ENCODE measurements at regions not wholly inside any gene's neighbourhood (a gene's known extent, or its start where the extent isn't known, plus 50 kb on each side); places are given as distances from the start of the nearest gene placed in this dataset.

DNA sequence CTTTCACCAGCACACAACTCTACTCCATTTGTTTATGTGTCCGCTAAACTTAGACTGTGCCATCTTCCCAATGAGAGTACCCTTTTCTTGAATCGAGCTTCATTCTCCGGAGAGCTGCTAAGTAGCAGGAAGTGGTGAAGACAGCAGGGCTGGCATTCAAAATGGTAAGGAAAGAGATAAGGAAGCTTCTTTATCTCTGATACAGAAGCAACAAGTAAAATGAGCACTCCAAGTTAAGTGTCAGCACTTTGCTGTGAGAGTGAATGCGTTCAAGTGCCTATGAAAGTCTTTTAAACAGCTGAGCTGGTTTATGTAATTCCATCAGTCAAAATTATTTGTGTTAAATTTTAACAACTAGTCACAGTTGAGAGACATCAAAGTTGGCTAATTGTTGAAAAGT is 386.8 kb upstream of the PTPRD start:
- no peak for DNase-seq (ENCODE audit: low spot score)

DNA sequence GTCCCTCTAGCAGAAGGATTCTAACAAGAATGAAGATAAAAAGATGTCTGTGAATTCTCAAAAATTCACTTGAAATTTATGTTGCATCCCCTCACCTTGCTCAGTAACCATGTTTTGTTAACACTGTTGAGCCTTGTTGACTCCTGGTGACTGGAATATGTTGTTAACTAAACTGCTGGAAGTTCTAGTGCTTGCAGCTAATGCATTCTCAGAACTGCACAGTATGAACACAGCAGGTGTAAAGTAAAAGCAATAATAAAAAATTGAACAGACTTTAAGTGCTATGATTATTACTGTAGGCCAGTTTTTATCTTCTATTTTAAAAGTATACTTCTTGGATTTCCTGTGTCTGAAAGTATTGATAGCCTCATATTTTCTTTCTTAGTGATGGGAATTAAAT is 388.7 kb upstream of the PTPRD start:
- DNase-seq (ENCODE audit: low spot score) = no peak

DNA sequence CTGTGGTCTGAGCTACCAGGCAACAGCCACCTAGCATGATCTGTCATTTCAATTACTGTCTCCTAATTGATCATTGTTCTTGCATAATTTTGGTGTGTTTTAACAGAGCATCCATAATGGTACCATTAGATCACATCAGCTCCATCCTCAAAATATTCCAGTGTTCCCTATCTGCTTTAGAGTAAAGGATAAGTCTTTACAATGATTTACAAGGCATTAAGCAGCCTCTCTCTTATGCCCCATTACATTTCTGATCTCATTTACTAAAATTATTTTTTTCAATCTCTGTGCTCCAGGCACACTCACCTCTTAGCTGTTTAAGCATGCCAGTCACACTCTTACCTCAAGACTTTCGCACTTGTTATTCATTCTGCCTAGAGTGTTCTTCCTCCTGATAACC is 389.9 kb upstream of the PTPRD start:
- DNase-seq (ENCODE audit: low spot score) = no peak

DNA sequence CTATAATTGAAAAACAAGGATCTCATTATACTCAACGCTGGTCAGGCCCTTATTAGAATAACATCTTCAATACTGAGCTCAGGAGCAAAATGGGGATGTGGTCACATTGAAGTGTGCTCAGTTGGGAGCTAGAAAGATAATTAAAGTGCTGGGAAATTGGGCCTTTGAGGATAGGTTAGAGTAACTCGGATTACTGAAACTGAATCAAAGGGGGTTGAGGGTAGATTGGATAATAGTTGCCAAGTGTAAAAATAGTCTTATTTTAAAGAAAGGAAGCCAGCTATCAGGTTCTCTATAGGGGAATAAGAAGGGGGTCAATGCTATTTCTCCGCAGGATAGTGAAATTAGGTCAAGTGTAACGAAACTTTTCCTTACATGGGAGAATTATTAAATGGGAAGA is 391.0 kb upstream of the PTPRD start:
- DNase-seq (ENCODE audit: low spot score) = no peak

DNA sequence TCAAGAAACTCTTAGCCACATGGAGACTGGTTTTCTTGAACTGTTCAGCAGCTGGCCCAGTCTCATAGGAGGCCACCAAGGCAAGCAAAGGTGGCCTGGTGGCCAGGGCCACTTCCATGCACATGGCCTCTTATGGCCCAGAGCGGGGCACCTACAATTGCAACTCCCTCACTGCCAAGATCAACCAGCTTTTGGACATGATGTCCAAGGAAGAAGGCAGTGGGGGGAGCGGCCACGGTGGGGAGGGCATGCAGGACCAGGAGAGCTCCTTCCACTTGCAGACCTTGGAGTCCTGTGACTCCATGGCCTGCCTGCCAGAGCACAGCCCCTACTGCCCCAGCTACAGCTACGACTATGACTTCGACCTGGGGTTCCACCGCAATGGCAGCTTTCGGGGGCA is 398.9 kb upstream of the PTPRD start:
- DNase-seq (ENCODE audit: low spot score) = no peak

DNA sequence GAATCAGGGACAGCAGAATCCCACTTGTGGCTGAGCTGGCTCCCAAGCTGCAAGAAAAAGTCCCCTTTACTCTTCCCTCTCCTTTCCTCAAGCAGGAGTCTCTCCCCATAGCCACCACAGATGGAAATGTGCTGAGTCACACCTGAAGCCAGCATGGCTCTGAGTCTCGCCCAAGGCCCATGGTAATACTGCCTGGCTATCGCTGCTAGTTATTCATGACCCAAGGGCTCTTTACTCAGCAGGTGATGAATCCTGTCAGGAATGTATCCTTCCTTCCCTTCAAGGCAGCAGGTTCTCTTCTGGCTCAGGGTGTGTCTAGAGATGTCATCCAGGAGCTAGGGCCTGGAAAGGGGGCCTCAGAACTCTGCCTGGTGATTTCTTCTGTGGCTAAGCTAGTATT is 403.3 kb upstream of the PTPRD start:
- DNase-seq (ENCODE audit: low spot score) = no peak

DNA sequence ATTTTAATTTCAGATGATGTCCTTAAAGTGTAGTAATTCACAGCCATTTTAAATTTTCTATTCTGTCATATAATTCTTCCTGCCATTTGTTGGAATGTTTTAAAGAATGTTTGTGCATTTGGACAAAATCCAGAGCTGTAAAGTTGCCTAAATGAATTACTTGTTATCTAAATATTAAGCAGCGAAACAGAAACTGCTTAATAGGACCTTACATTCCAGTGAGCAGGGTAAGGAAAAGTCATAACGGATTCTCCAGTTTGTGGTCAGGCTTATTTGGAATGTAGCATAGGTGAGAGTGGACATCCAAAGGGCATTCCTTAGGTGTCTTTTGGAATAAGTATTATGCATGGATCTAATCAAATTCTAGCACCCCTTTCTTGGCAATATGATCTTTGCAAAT is 410.4 kb upstream of the PTPRD start:
- no peak for DNase-seq (ENCODE audit: low spot score)

DNA sequence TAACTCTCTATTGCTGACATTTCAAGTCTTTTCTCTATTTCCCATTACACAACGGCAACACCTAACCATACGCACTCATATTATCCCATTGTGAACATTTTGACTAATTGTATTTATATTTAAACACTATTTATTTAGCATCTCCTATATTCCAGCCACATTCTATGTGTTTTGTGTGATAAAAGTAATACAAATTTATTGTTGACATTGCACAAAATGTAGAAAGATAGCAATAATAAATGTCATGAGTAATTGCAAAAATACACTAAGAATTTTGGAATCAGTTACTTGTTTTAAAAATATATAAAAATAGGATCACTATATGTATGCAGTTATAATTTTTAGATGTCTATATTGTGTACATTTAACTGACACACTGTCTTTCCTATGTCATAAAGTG is 413.0 kb upstream of the PTPRD start:
- no peak for DNase-seq (ENCODE audit: low spot score)

DNA sequence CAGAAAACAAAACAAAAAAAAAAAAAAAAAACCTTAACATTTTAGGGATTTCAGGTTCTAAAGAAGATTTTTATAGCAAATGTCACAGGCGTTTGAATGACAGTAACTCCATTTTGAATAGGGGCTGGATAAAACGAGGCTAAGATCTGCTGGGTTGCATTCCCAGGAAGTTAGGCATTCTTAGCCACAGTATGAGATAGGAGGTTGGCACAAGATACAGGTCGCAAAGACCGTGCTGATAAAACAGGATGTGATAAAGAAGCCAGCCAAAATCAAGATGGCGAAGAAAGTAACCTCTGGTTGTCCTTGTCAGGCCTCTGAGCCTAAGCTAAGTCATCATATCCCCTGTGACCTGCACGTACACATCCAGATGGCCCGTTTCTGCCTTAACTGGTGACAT is 425.6 kb upstream of the PTPRD start:
- DNase-seq (ENCODE audit: low spot score) = no peak

DNA sequence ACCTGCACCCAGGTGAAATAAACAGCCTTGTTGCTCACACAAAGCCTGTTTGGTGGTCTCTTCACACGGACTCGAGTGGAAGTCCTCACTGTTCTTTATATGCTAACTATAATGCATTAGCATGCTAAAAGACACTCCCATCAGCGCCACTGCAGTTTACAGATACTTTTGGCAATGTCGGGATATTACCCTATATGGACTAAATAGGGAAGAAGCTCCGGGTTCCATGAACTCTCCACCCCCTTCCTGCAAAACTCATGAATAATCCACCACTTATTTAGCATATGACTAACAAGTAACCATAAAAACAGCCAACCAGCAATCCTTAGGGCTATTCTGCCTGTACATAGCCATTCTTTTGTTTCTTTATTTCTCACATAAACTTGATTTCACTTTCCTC is 426.2 kb upstream of the PTPRD start:
- peak; percentile 4 for DNase-seq (ENCODE audit: low spot score)

DNA sequence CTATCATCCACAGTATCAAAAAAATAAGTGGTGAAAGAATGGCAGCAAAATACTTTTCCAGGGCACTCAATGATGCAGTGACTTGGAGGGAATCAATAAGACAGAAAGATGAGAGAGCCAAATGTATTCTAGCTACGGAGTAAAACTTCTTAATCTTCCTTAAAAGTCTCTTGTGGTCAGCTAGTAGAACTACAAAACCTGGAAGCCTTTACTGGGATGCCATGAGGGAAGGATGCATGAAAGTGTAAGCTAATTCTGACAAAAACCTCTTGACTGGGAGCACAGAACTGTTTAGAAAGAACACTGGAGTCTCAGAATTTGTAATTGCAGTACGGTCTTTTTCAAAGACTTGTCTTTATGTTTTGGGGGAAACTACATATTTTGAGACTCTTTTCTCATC is 432.8 kb upstream of the PTPRD start:
- DNase-seq (ENCODE audit: low spot score) = no peak

DNA sequence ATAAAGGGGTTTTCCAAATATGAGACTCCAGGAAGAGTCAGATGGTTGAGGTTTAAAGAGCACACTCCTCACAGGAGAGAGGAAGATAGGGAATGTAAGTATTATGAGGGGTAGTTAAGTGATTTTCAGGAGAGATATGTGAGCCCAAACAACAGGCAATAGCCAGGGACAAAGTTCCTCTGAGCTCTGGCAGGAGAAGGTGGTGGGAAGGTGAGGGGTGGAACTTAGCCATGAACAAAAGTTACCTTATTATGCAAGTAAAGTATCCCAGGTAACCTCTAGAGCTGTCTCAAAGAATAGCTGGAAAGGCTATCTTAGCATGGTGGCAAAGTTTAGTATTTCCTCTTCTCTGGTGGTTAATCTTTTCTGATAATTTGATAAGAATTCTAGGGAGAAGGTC is 450.5 kb upstream of the PTPRD start:
- no peak for DNase-seq (ENCODE audit: low spot score)

DNA sequence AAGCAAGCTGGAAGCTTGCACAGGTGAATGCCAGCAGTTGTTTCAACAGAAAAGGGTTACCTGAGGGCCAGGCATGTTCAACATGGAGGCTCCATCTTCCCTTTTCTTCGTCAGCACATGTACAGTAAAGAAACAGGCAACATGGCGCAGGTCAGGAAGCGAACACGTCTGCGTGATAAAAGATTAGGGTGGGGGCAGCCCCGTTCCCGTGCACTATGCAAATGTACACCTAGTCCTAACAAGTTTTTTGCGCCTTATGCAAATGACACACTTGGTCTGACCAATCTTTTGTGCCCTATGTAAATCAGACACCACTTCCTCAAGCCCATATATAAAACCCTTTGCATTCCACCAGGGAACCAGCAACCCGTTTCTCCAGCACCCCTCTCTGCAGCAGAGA is 452.1 kb upstream of the PTPRD start:
- DNase-seq (ENCODE audit: low spot score) = no peak

DNA sequence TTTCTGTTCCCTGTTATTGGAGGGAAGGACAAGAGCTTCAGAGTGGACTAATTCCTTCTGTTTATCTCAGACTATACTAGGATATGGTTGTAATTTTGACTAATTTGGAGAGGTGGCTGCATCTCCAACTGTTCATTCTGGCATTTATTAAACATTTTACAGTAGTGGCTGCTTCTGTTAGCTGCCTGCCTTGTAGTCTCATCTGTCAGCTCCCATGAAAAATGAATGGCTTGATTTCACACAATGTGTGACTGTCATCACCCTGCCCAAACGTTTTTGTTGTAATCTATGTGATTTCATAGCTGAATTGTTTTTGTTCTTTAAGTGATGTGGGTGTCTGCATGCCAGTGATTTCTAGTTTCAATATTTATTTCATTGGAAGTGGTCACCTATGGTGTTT is 459.4 kb upstream of the PTPRD start:
- DNase-seq (ENCODE audit: low spot score) = no peak

DNA sequence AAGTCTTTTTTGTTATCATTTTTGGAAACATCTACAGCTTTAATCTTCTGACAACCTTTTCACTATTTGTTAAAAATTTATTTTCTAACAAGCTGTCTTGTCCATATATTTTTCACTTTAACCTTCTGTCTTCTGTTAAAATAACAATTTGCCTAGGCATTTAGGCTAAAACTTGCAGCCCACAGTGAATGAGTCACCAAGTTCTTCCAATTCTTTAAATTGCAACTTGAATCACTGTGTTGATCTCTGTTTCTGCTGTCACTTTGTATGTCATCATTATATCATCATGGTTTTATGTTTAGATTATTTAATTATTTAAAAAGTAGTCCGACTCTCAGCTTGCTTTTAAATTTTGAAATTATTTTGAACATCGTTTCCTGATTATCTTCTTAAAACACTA is 473.8 kb upstream of the PTPRD start:
- no peak for DNase-seq (ENCODE audit: low spot score)

DNA sequence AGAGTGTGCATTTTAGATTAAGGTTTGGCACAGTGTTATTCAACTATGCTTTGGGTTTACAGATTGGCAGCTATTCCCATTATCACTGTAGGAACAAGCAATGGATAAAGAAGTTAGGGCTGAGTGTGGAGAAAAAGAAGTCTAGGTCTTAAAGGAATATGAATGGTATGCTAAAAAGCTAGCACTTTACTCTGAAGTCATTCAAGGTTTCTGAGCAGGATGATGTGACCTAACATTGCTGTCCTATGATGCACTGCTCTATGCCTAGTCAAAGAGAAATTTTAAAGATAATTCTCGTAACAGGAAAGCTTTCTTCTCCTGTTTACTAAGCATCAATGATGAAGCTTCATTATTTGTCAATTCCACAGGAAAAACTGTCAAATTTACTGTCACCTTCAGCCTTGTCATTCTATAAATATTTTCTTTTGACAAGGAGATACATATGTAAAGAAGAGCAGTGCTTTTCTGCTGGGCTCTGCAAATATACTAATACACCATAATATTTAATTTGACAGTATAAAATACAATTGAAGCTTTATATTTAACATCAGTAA is 476.1 kb upstream of the PTPRD start:
- DNase-seq (ENCODE audit: low spot score) = no peak

DNA sequence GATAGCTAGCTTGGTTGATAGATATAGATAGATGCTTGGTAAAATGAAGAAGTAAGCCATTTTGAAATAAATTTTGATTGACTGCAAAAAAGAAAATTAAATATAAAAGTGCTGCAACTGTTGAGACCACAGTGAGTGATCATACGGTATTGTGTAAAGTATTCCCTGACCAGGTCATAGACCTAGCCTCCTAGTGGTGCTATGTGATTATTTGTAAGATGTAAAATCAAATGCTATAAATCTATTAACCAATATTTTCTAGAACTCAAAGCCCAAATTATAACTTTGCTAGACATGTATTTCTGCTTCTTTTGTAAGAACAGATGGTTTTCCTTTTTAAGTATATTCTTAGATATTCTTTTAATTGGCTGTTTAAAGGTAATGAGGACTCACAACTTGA is 480.2 kb upstream of the PTPRD start:
- DNase-seq (ENCODE audit: low spot score) = no peak

DNA sequence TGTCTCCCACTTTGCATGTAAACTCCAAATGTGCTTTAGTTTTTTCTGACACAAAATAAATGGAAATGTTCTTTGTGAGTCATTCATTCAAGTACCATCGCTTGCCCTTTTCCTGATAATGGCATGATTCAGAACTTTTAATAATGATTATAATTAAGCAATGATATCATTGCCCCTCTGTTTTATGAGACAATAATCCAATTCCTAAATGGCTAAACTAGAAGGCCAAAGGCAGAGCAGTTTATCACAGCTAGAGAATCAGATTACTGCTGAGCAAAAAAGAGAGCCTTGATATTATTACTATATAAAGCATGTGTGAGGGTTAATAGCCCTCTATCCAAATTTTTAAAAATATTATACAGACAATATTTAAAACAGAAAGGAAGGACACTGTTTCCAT is 484.2 kb upstream of the PTPRD start:
- DNase-seq (ENCODE audit: low spot score) = no peak

DNA sequence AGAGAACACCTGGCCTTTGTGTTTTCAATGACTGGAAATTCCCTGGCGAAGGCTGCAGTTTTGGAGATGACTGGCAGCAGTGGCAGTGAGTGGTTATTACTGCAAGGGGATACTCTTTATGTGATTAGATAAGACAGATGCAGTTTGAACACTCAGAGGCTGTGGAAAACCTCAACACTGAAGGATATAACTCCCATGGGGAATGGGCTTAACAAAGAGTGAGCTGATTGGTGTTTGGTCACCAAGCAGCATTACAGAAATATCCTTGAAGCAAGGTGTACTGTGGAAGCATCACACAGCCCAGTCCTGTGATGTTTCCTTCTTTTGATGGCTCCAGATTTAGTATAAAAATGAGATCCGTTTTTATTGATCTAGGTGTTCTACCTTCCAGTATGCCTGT is 490.7 kb upstream of the PTPRD start:
- no peak for DNase-seq (ENCODE audit: low spot score)

DNA sequence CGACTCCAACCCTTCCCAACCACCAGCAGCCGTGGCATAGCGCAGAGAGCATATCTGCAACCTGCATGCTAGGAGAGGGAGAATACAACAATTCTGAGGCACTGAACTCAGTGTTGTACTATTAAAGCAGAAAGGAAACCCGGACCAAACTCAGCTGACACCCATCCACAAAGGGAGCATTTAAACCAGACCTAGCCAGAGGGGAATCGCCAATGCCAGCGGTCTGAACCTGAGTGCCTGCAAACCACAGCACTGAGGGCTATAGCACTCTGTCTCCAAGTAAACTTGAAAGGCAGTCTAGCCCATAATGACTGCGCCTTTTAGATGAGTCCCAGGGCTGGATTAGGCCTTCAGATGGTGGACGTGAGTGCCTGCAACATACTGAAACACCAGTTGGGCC is 494.4 kb upstream of the PTPRD start:
- DNase-seq (ENCODE audit: low spot score) = peak; percentile 1

DNA sequence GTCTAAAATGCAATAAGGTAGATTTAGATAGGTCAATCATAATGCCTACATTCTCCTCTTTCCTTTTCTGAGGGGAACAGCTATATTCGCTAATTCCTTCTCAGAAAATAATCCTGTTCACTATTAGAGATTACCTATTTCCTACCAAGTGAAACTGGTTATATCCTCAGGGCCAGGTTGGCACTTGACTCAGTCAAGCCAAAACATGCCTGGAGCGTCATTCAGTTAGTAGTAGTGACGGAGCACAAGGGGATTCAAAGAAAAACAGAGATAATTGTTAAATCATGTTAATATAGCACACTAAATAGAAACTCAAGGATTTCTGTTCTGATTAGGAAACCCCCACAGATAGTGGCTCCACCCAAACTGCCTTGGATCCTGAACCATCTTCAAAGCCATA is 515.4 kb upstream of the PTPRD start:
- DNase-seq (ENCODE audit: low spot score) = no peak

DNA sequence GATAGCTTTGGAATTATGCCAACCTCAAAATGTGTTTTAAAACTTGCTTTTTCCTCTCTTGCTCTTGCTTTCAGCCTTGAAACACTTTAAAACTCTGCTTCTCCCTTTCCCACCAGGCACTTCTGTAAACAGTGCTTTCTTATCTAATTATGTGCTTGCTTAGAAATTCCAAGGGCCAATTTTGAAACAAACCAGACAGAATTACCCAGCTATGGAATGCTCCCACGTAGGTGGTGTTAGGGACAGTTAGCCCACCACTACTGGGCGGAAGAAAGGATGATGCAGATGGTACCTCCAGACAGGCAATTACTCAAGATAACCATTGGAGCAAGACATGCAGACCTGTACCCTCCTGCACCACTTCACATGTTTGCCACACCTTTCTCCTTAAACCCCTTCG is 523.0 kb upstream of the PTPRD start:
- no peak for DNase-seq (ENCODE audit: low spot score)

DNA sequence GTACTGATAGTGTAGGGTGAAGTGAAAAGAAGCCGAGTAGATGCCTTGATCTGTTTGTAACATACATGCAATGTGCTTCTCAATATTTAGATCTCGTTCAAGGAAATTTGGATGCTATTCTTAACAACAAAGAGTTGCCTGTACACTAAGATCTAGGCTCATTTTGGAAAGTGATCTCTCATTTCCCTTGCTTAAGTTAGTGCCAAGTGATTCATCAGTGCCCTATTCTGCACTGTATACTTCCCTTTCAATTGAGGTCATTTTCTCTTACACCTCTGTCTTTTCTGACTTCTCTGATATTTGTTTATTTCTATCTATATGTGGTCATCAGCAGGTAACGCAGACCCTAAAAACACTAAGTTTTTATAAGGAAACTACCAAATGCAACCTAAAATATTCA is 528.6 kb upstream of the PTPRD start:
- peak; percentile 16 for DNase-seq (ENCODE audit: low spot score)

DNA sequence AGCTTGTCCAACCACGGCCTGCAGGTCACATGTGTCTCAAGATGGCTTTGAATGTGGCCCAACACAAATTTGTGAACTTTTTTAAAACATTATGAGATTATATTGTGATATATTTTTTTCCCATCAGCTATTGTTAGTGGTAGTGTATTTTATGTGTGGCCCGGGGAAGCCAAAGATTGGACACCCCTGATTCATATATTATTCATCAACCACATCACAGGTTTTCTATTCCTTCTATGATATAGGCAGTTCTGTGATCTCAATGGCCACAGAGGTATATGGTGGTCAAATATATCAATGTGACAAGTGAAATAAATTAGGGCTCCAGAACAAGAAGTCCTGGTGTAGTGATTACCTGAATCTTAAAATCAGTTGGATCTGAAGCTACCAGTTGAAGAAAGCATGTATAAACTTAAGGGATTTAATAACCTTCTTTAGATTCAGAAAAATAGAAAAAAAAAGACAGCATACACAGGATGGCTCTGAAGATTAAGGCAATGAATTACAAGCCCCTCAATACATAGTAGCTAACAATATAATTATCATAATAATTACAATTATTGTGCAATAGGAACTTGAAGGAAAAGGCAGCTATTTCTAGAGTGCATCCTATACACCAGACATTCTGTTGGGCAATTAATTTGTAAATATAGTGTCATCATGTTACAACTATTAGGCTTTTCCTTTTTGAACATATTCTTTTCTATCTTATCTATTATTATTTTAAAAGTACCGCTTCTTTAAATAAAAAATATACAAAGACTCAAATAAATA is 530.4 kb upstream of the PTPRD start:
- DNase-seq (ENCODE audit: low spot score) = no peak

All from COLO829 (cell line).